A549 (cell line): ENCODE measurements at regions not wholly inside any gene's neighbourhood (a gene's known extent, or its start where the extent isn't known, plus 50 kb on each side); places are given as distances from the start of the nearest gene placed in this dataset.

Source experiments
- ATAC-seq, 2 experiments: fragments of 200-7000 bp in 1 of 2; fragments of >200 bp in 1 of 2; cut with Nextera tagmentation in 1 of 2; cut with Tn5 transposase in 1 of 2; 3 replicates each; pipeline versions ENCODE4 v1.8.0 to v1.9.1; 2018 to 2020; ENCODE audit warnings: mild to moderate bottlenecking in 1 of 2, moderate library complexity in 1 of 2
- CTCF ChIA-PET: fragments of 300-600 bp; sonication (Branson Sonifier 250); formaldehyde crosslinking; extraction: SDS; loops from one replicate; lab custom pipeline; 2021; ENCODE audit warnings: antibody characterized with exemption, inconsistent platforms; lab: Yijun Ruan, JAX
- POLR2A ChIA-PET: fragments of 350-600 bp; formaldehyde crosslinking; extraction: SDS; loops from one replicate; lab custom pipeline; 2021; ENCODE audit warnings: antibody characterized with exemption, inconsistent platforms; lab: Yijun Ruan, JAX
- DNase-seq, 2 experiments: peaks; one replicate each; pipeline versions ENCODE4 v3.0.0 to v3.0.0-alpha.2; 2011 to 2016; ENCODE audit warnings: low read depth in 1 of 2, low spot score in 1 of 2
- FAIRE-seq: peaks from 2 replicates; lab custom pipeline; 2011; peaks lifted over from hg19 to GRCh38; lab: Jason Lieb, UNC
- H3K27ac ChIP-seq, 2 experiments: fragments of >200 bp; sonication (Bioruptor Twin); formaldehyde crosslinking; 3 replicates each; pipeline ENCODE4 v1.5.1; 2016 to 2017
- H3K4me1 ChIP-seq: fragments of >200 bp; sonication (Bioruptor Twin); formaldehyde crosslinking; 3 replicates; pipeline ENCODE4 v1.6.1; 2016
- H3K4me2 ChIP-seq: fragments of >200 bp; sonication (Bioruptor Twin); formaldehyde crosslinking; 3 replicates; pipeline ENCODE4 v1.6.1; 2016
- H3K4me3 ChIP-seq: fragments of >200 bp; sonication (Bioruptor Twin); formaldehyde crosslinking; 3 replicates; pipeline ENCODE4 v1.5.1; 2016
- H3K9me3 ChIP-seq: fragments of >200 bp; sonication (Bioruptor Twin); formaldehyde crosslinking; 3 replicates; pipeline ENCODE4 v1.6.1; 2016
- CBX2 ChIP-seq: fragments of 200-600 bp; sonication (generic); IDR thresholded peaks from 2 replicates; pipeline ENCODE4 v1.6.1; 2016; ENCODE audit warnings: low read depth, mild to moderate bottlenecking, borderline replicate concordance
- CEBPB ChIP-seq, 2 experiments: fragments of >200 bp in 1 of 2; sonication (Bioruptor Twin) in 1 of 2; formaldehyde crosslinking in 1 of 2; IDR thresholded peaks; 2 replicates each; pipeline ENCODE4 v1.6.1; 2012 to 2016
- CTCF ChIP-seq: fragments of >200 bp; sonication (Bioruptor Twin); formaldehyde crosslinking; IDR thresholded peaks from 3 replicates; pipeline ENCODE4 v1.5.1; 2016
- EHMT2 ChIP-seq: fragments of 200-600 bp; sonication (generic); IDR thresholded peaks from 2 replicates; pipeline ENCODE4 v1.6.1; 2016; ENCODE audit warnings: antibody characterized with exemption, low read depth, mild to moderate bottlenecking, moderate library complexity
- ESRRA ChIP-seq: fragments of 150-350 bp; IDR thresholded peaks from 2 replicates; pipeline ENCODE4 v1.6.1; 2014; ENCODE audit warnings: mild to moderate bottlenecking, low read length, borderline replicate concordance
- FOSB ChIP-seq: fragments of 250-450 bp; sonication (Bioruptor Pico); IDR thresholded peaks from 2 replicates; pipeline ENCODE4 v1.5.0; 2020; ENCODE audit warnings: mild to moderate bottlenecking, moderate library complexity
- HDAC2 ChIP-seq: fragments of 200-600 bp; sonication (generic); IDR thresholded peaks from 2 replicates; pipeline ENCODE4 v1.6.1; 2016
- HES2 ChIP-seq: fragments of >200 bp; sonication (Bioruptor Twin); formaldehyde crosslinking; IDR thresholded peaks from 2 replicates; pipeline ENCODE4 v1.6.1; 2016
- HOXA7 ChIP-seq: fragments of 250-450 bp; sonication (Bioruptor Pico); IDR thresholded peaks from 2 replicates; pipeline ENCODE4 v1.5.0; 2020; ENCODE audit warnings: mild to moderate bottlenecking, moderate library complexity
- HOXB13 ChIP-seq: fragments of 250-450 bp; sonication (Bioruptor Pico); IDR thresholded peaks from 2 replicates; pipeline ENCODE4 v1.5.0; 2020; ENCODE audit warnings: low read depth, mild to moderate bottlenecking, moderate library complexity
- JUN ChIP-seq, 2 experiments: fragments of >200 bp; sonication (Bioruptor Twin); formaldehyde crosslinking; IDR thresholded peaks; 2 replicates in 1 of 2; 3 replicates in 1 of 2; pipeline ENCODE4 v1.6.1; 2016 to 2017
- KDM1A ChIP-seq: fragments of 200-600 bp; sonication (generic); IDR thresholded peaks from 2 replicates; pipeline ENCODE4 v1.6.1; 2016; ENCODE audit warnings: low read depth, mild to moderate bottlenecking
- KDM5A ChIP-seq: fragments of 200-600 bp; sonication (generic); IDR thresholded peaks from 2 replicates; pipeline ENCODE4 v1.6.1; 2016; ENCODE audit warnings: antibody characterized with exemption, mild to moderate bottlenecking
- NR3C1 ChIP-seq: fragments of >200 bp; sonication (Bioruptor Twin); formaldehyde crosslinking; IDR thresholded peaks from 3 replicates; pipeline ENCODE4 v1.6.1; 2017
- POLR2A ChIP-seq: IDR thresholded peaks from 2 replicates; pipeline ENCODE4 v1.6.1; 2012; ENCODE audit warnings: mild to moderate bottlenecking, low read length
- RAD21 ChIP-seq, 2 experiments: fragments of >200 bp in 1 of 2; sonication (Bioruptor Twin) in 1 of 2; formaldehyde crosslinking in 1 of 2; IDR thresholded peaks in 1 of 2; conservative IDR thresholded peaks in 1 of 2; 2 replicates in 1 of 2; 3 replicates in 1 of 2; pipeline ENCODE4 v1.6.1; 2012 to 2018; ENCODE audit warnings: inconsistent platforms in 1 of 2
- RARB ChIP-seq: fragments of 250-450 bp; sonication (Bioruptor Pico); IDR thresholded peaks from 2 replicates; pipeline ENCODE4 v1.8.0; 2021; ENCODE audit warnings: mild to moderate bottlenecking, moderate library complexity
- SMC3 ChIP-seq: fragments of >200 bp; sonication (Bioruptor Twin); formaldehyde crosslinking; IDR thresholded peaks from 3 replicates; pipeline ENCODE4 v1.6.1; 2018; ENCODE audit warnings: inconsistent platforms
- WGBS: methylation state at CpG from one replicate; pipeline ENCODE4 v1.1.6; 2017; ENCODE audit errors: missing lambda C conversion rate; 5-methylcytosine and 5-hydroxymethylcytosine counted together
- TF ChIP-seq, protein P1 (sequence below): fragments of 250-450 bp; sonication (Bioruptor Pico); IDR thresholded peaks from 2 replicates; pipeline ENCODE4 v1.5.0; 2021; ENCODE audit warnings: mild to moderate bottlenecking, moderate library complexity, borderline replicate concordance
- TF ChIP-seq, protein P2 (sequence below): fragments of 150-350 bp; IDR thresholded peaks from 2 replicates; pipeline ENCODE4 v1.6.1; 2014; ENCODE audit warnings: low read depth, mild to moderate bottlenecking, low read length

DNA sequence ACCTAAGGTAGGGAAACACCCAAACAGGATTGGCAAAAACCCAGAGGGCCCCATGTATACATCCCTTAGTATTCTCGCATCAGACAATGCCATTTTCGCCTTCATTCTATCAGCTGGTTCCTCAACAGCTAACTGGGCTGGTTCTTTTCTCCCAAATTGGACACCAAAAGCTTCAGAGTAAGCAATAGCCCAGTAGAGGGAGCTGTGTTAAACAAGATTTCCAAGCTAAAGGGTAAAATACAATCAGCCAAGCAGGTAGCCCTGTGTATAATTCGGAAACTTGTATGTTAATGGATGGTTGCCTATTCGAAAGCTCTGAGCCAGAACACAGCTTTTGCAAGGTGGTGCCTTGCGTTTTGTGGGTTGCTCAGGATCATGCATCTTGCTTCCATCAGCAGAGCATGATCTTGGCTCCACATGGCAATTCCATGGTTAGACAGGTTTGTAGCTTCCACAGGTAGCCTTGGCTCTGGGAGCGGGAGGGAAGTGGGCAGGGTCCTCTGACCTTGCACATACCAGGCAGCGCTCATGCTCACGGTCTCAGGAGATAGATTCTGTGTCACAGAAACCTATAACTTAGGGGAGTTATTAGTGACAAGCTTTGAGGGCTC is 115.2 kb upstream of the LNX1 start:
- POLR2A ChIA-PET, result no interaction called here
- H3K4me3 ChIP-seq, result no peak overlapping the region
- H3K4me1 ChIP-seq, result peaks cover 27% of the 10 kb centered on the region
- no peaks in the 10 kb centered on the region for H3K9me3 ChIP-seq
- DNase-seq, result peak; percentile 5 to 46
- CTCF ChIA-PET, result interaction anchor here (0.8 to 2.6 kb wide), 17 partner anchors 9 to 691 kb away, joined by 3 to 23 read pairs (median 3); no protein-coding TSS in a partner anchor
- H3K27ac ChIP-seq, result no peak overlapping the region
- no peak for TF ChIP-seq EHMT2
- TF ChIP-seq CEBPB (IDR thresholded peaks at IDR 0.05), result no peak
- TF ChIP-seq ESRRA, result no peak
- TF ChIP-seq, protein P1, sequence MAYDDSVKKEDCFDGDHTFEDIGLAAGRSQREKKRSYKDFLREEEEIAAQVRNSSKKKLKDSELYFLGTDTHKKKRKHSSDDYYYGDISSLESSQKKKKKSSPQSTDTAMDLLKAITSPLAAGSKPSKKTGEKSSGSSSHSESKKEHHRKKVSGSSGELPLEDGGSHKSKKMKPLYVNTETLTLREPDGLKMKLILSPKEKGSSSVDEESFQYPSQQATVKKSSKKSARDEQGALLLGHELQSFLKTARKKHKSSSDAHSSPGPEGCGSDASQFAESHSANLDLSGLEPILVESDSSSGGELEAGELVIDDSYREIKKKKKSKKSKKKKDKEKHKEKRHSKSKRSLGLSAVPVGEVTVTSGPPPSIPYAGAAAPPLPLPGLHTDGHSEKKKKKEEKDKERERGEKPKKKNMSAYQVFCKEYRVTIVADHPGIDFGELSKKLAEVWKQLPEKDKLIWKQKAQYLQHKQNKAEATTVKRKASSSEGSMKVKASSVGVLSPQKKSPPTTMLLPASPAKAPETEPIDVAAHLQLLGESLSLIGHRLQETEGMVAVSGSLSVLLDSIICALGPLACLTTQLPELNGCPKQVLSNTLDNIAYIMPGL (CRISPR knock-in tag), result no peak
- no peak for TF ChIP-seq HES2
- no peak for TF ChIP-seq HDAC2
- TF ChIP-seq KDM5A, result no peak
- peak; percentile 53 for TF ChIP-seq CTCF
- TF ChIP-seq KDM1A, result no peak
- TF ChIP-seq POLR2A, result no peak
- TF ChIP-seq HOXB13, result no peak
- TF ChIP-seq NR3C1, result no peak
- no peak for TF ChIP-seq RARB (CRISPR knock-in tag)
- peak; percentile 49 to 62 for TF ChIP-seq RAD21 (conservative IDR thresholded peaks at IDR 0.05 in 1 of 2, IDR thresholded peaks at IDR 0.05 in 1 of 2)
- no peak for TF ChIP-seq FOSB (CRISPR knock-in tag)
- TF ChIP-seq SMC3, result peak; percentile 58
- TF ChIP-seq, all 56 proteins: peak for 3
- peak in 1 of 2 experiments; percentile 52; a peak in 3 of 6 replicates for ATAC-seq
- no peak for FAIRE-seq
- no peak overlapping the region for H3K4me2 ChIP-seq
- WGBS, result 61% methylated on average over 5 of the region's 8 CpGs

- WGBS, result 30% methylated on average over 4 of the region's 4 CpGs
- TF ChIP-seq HOXA7 (CRISPR knock-in tag) (no peak), CBX2 (no peak), JUN (IDR thresholded peaks at IDR 0.05) (no peak)
- TF ChIP-seq, protein P2, sequence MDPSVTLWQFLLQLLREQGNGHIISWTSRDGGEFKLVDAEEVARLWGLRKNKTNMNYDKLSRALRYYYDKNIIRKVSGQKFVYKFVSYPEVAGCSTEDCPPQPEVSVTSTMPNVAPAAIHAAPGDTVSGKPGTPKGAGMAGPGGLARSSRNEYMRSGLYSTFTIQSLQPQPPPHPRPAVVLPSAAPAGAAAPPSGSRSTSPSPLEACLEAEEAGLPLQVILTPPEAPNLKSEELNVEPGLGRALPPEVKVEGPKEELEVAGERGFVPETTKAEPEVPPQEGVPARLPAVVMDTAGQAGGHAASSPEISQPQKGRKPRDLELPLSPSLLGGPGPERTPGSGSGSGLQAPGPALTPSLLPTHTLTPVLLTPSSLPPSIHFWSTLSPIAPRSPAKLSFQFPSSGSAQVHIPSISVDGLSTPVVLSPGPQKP, result no peak
- TF ChIP-seq, all 56 proteins: peak for 0
- Histone ChIP-seq H3K27ac (peak overlapping the region; percentile 5 to 40; a peak in 2 of 6 replicates), H3K4me3 (no peak overlapping the region), H3K4me2 (no peak overlapping the region), H3K9me3 (no peaks in the 10 kb centered on the region), H3K4me1 (peaks cover 27% of the 10 kb centered on the region)
- ChIA-PET CTCF (interaction anchor here (1.1 to 2.6 kb wide), 14 partner anchors 10 to 691 kb away, joined by 3 to 23 read pairs (median 3); no protein-coding TSS in a partner anchor), POLR2A (no interaction called here)
- no peak for FAIRE-seq
- no peak for DNase-seq
- no peak for ATAC-seq
Measured at GRCh38 chr4:53705972-53706371, 114.7 kb upstream of the LNX1 start.
